ENCODE measurements at regions not wholly inside any gene's neighbourhood (a gene's known extent, or its start where the extent isn't known, plus 50 kb on each side); places are given as distances from the start of the nearest gene placed in this dataset.

GRCh38 chr10:85265121-85265520, 936.7 kb downstream of the CCSER2 start:
- TF ChIP-seq CTCF (IDR thresholded peaks at IDR 0.05; ENCODE audit: borderline replicate concordance, insufficient read depth, low read depth, low read length): no peak
- H3K4me3 ChIP-seq (ENCODE audit: low read depth, low read length): no peak overlapping the region

- no peak for TF ChIP-seq CTCF (IDR thresholded peaks at IDR 0.05; ENCODE audit: borderline replicate concordance, insufficient read depth, low read depth, low read length)
- H3K4me3 ChIP-seq (ENCODE audit: low read depth, low read length): no peak overlapping the region
Observed at GRCh38 chr10:85266808-85267207, 938.4 kb downstream of the CCSER2 start.

- no peak overlapping the region for H3K4me3 ChIP-seq (ENCODE audit: low read depth, low read length)
- TF ChIP-seq CTCF (IDR thresholded peaks at IDR 0.05; ENCODE audit: borderline replicate concordance, insufficient read depth, low read depth, low read length): no peak
Observed at GRCh38 chr10:85280014-85280413, 951.6 kb downstream of the CCSER2 start.

- no peak for TF ChIP-seq CTCF (IDR thresholded peaks at IDR 0.05; ENCODE audit: borderline replicate concordance, insufficient read depth, low read depth, low read length)
Observed at GRCh38 chr10:85284778-85285770, 956.7 kb downstream of the CCSER2 start.

GRCh38 chr10:85293483-85293882, 965.1 kb downstream of the CCSER2 start:
- TF ChIP-seq CTCF (IDR thresholded peaks at IDR 0.05; ENCODE audit: borderline replicate concordance, insufficient read depth, low read depth, low read length): no peak
- no peak overlapping the region for H3K4me3 ChIP-seq (ENCODE audit: low read depth, low read length)

More at GRCh38 chr10:85284778-85285770, 956.7 kb downstream of the CCSER2 start:
- H3K4me3 ChIP-seq (ENCODE audit: low read depth, low read length): no peak overlapping the region

GRCh38 chr10:85311613-85312337, 983.4 kb downstream of the CCSER2 start:
- no peak for TF ChIP-seq CTCF (IDR thresholded peaks at IDR 0.05; ENCODE audit: borderline replicate concordance, insufficient read depth, low read depth, low read length)
- no peak overlapping the region for H3K4me3 ChIP-seq (ENCODE audit: low read depth, low read length)
